GM12878 (cell line): ENCODE measurements at regions not wholly inside any gene's neighbourhood (a gene's known extent, or its start where the extent isn't known, plus 50 kb on each side); places are given as distances from the start of the nearest gene placed in this dataset.

ENCODE experiments used
- ATF2 ChIP-seq: IDR thresholded peaks from 2 replicates; pipeline ENCODE4 v1.6.1; 2012; ENCODE audit warnings: low read length, inconsistent platforms
- ELK1 ChIP-seq: IDR thresholded peaks from 2 replicates; pipeline ENCODE4 v1.6.1; 2012; ENCODE audit warnings: low read depth, low read length, improper control_type of control experiment
- EP300 ChIP-seq, 2 experiments: fragments of 150-350 bp in 1 of 2; IDR thresholded peaks; 2 replicates each; pipeline ENCODE4 v1.6.1; 2011 to 2012; ENCODE audit warnings: low read depth in 2 of 2, low read length in 2 of 2, borderline replicate concordance in 1 of 2, improper control_type of control experiment in 1 of 2, inconsistent platforms in 1 of 2; ENCODE audit not compliant: control insufficient read depth in 1 of 2
- POLR2A ChIP-seq: IDR thresholded peaks from 2 replicates; pipeline ENCODE4 v1.6.1; 2011; ENCODE audit warnings: low read depth, mild to moderate bottlenecking, low read length
- RCOR1 ChIP-seq: conservative IDR thresholded peaks from 2 replicates; pipeline ENCODE4 v1.6.1; 2012; ENCODE audit warnings: low read depth, low read length, improper control_type of control experiment
- SMC3 ChIP-seq: IDR thresholded peaks from 2 replicates; pipeline ENCODE4 v1.6.1; 2011; ENCODE audit warnings: low read length, improper control_type of control experiment, borderline replicate concordance
- SPI1 ChIP-seq: IDR thresholded peaks from 2 replicates; pipeline ENCODE4 v1.6.1; 2011; ENCODE audit warnings: low read depth, mild to moderate bottlenecking, low read length, moderate library complexity, borderline replicate concordance; ENCODE audit not compliant: insufficient read depth

- TF ChIP-seq ELK1 = no peak
- TF ChIP-seq EP300 (IDR thresholded peaks at IDR 0.05; ENCODE audit: borderline replicate concordance in 1 of 2, control insufficient read depth in 1 of 2, low read depth in 2 of 2, low read length in 2 of 2) = no peak
- no peak for TF ChIP-seq ATF2
- TF ChIP-seq RCOR1 = no peak
- no peak for TF ChIP-seq POLR2A
- TF ChIP-seq SMC3 = no peak
- no peak for TF ChIP-seq SPI1
Observed at GRCh38 chr2:101560780-101561315, 85.9 kb upstream of the RFX8 start.
